ENCODE measurements at regions not wholly inside any gene's neighbourhood (a gene's known extent, or its start where the extent isn't known, plus 50 kb on each side); places are given as distances from the start of the nearest gene placed in this dataset.
"Not testable (repeated sequence)": the region's sequence is repeated elsewhere in the genome, so short reads cannot be mapped to it uniquely, and the experiment has no call there.

DNA sequence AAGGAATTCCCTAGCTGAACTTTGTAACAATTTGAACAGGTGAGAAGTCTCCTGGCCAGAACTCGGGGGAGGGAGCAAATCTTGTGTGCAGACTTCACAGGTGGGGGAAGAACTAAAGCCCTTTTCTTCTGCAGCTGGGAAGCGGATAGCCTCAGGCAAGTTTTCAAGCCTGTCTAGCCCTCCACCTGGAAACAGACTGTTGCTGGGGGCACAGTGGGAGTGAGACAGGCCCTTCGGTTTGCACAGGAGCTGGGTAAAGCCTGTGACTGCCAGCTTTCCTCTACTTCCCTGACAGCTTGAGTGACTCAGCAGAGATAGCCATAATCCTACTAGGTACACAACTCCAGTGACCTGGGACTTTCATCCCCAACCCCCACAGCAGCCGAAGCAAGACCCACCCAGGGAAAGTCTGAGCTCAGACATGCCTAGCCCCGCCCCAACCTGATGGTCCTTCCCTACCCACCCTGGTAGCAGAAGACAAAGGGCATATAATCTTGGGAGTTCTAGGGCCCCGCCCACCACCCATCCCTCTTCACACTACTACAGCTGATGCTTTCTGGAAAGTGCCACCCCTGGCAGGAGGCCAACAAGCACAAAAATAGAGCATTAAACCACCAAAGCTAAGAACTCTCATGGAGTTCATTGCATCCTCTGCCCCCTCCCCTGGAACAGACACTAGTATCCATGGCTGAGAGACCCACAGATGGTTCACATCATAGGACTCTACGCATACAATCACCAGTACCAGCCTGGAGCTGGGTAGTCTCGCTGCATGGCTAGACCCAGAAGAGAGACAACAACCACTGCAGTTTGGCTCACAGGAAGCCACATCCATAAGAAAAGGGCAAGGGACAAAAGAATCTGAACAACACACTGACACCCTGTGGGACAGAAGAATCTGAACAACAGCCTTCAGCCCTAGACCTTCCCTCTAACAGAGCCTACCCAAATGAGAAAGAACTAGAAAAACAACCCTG, 479.0 kb downstream of the RAP2B start:
- H3K27ac ChIP-seq = no peak overlapping the region
- no peaks in the 10 kb centered on the region for H3K36me3 ChIP-seq
- no peaks in the 10 kb centered on the region for H3K79me2 ChIP-seq (ENCODE audit: low read depth)
- no peak overlapping the region for H3K4me3 ChIP-seq
- no peak overlapping the region for H3K4me2 ChIP-seq
- H2AFZ ChIP-seq (replicated peaks) = peak overlapping the region; percentile 89
- no peaks in the 10 kb centered on the region for H3K9me3 Mint-ChIP-seq
- no peak for TF ChIP-seq EZH2 (IDR thresholded peaks at IDR 0.05)
- no peak for TF ChIP-seq EZH2phosphoT487 (IDR thresholded peaks at IDR 0.05)
- TF ChIP-seq, protein P1, sequence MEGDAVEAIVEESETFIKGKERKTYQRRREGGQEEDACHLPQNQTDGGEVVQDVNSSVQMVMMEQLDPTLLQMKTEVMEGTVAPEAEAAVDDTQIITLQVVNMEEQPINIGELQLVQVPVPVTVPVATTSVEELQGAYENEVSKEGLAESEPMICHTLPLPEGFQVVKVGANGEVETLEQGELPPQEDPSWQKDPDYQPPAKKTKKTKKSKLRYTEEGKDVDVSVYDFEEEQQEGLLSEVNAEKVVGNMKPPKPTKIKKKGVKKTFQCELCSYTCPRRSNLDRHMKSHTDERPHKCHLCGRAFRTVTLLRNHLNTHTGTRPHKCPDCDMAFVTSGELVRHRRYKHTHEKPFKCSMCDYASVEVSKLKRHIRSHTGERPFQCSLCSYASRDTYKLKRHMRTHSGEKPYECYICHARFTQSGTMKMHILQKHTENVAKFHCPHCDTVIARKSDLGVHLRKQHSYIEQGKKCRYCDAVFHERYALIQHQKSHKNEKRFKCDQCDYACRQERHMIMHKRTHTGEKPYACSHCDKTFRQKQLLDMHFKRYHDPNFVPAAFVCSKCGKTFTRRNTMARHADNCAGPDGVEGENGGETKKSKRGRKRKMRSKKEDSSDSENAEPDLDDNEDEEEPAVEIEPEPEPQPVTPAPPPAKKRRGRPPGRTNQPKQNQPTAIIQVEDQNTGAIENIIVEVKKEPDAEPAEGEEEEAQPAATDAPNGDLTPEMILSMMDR (IDR thresholded peaks at IDR 0.05) = no peak
- no peak overlapping the region for H3K27ac Mint-ChIP-seq
- H4K20me1 ChIP-seq (ENCODE audit: low read depth) = no peaks in the 10 kb centered on the region
- H3K9ac ChIP-seq = no peak overlapping the region
- no peaks in the 10 kb centered on the region for H3K9me3 ChIP-seq (ENCODE audit: low read depth)
- H3K4me1 Mint-ChIP-seq = peaks cover 3% of the 10 kb centered on the region
- no peak overlapping the region for H3K4me3 Mint-ChIP-seq
- H3K27me3 Mint-ChIP-seq (ENCODE audit: insufficient read depth, low read depth) = no peaks in the 10 kb centered on the region
- peak; percentile 2 for DNase-seq (ENCODE audit: low spot score)
- no peaks in the 10 kb centered on the region for H3K36me3 Mint-ChIP-seq
- H3K27me3 ChIP-seq = no peaks in the 10 kb centered on the region
- H3K4me1 ChIP-seq = peaks cover 9% of the 10 kb centered on the region
- peaks cover 6% of the 10 kb centered on the region for H3F3A ChIP-seq (ENCODE audit: low read depth)

DNA sequence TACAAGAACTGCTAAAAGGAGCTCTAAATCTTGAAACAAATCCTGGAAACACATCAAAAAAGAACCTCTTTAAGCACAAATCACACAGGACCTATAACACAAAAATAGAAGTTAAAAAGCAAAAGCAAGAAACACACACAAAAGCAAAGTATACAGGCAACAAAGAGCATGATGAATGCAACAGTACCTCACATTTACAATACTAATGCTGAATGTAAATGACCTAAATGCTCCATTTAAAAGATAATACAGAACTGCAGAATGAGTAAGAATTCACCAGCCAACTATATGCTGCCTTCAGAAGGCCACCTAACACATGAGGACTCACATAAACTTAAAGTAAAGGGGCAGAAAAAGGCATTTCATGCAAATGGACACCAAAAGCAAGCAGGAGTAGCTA, 478.6 kb upstream of the ARHGEF26 start:
- H4K20me1 ChIP-seq (ENCODE audit: low read depth); H3F3A ChIP-seq (ENCODE audit: low read depth); H3K27me3 ChIP-seq; H2AFZ ChIP-seq (replicated peaks); H3K36me3 Mint-ChIP-seq; H3K27ac Mint-ChIP-seq; H3K27ac ChIP-seq; H3K4me2 ChIP-seq; DNase-seq (ENCODE audit: low spot score); H3K4me1 Mint-ChIP-seq; H3K4me3 Mint-ChIP-seq; H3K4me3 ChIP-seq; H3K36me3 ChIP-seq; H3K9me3 ChIP-seq (ENCODE audit: low read depth); H3K9ac ChIP-seq; H3K79me2 ChIP-seq (ENCODE audit: low read depth); H3K27me3 Mint-ChIP-seq (ENCODE audit: insufficient read depth, low read depth); H3K9me3 Mint-ChIP-seq: not testable (repeated sequence)
- H3K4me1 ChIP-seq = peaks cover 11% of the 10 kb centered on the region

DNA sequence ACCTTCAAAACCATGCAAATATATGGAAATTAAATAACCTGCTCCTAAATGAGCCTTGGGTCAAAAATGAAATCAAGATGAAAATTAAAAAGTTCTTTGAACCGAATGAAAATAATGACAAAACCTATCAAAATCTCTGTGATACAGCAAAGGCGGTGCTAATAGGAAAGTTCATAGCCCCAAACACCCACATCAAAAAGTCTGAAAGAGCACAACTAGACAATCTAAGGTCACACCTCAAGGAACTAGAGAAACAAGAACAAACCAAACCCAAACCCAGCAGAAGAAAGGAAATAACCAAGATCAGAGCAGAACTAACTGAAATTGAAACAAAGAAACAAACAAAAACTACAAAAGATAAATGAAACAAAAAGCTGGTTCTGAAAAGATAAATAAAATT, 477.7 kb upstream of the ARHGEF26 start:
- H3F3A ChIP-seq (ENCODE audit: low read depth); H3K4me3 Mint-ChIP-seq; H3K36me3 Mint-ChIP-seq; H3K4me2 ChIP-seq; H2AFZ ChIP-seq (replicated peaks); H3K9ac ChIP-seq; H3K4me3 ChIP-seq; H4K20me1 ChIP-seq (ENCODE audit: low read depth); H3K4me1 Mint-ChIP-seq; H3K27ac ChIP-seq; H3K79me2 ChIP-seq (ENCODE audit: low read depth); H3K27ac Mint-ChIP-seq; H3K36me3 ChIP-seq; DNase-seq (ENCODE audit: low spot score); H3K27me3 Mint-ChIP-seq (ENCODE audit: insufficient read depth, low read depth); H3K9me3 Mint-ChIP-seq; H3K9me3 ChIP-seq (ENCODE audit: low read depth); H3K27me3 ChIP-seq: not testable (repeated sequence)
- peaks cover 18% of the 10 kb centered on the region for H3K4me1 ChIP-seq

DNA sequence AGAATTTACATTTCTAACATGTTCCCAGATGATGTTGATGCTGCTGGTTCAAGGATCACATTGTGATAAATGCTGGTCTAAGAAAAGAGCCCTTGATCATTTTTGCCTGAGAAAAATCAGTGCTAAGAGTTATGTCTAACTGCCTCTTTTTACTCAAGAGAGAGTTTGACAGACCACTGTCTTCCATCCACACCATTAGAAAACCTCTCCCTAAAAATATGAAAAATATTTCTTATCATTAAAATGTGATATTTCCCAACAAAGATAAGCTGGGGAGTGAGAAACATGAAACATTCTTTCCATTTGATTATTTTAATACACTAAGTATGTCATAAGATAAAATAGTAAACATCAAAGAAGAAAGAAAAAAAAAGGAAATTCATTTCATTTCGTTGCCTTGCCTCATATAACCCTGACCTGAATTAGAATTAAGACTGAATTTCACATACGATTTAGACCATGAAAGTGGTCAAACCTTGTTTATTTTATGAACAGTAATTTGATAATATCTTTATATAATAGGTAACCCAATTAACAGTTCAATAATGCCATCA, 471.8 kb upstream of the ARHGEF26 start:
- no peaks in the 10 kb centered on the region for H3K4me1 Mint-ChIP-seq
- H3F3A ChIP-seq (ENCODE audit: low read depth) = no peaks in the 10 kb centered on the region
- H2AFZ ChIP-seq (replicated peaks) = no peak overlapping the region
- no peak overlapping the region for H3K4me2 ChIP-seq
- H3K27me3 Mint-ChIP-seq (ENCODE audit: insufficient read depth, low read depth) = peaks cover 2% of the 10 kb centered on the region
- H3K9ac ChIP-seq = no peak overlapping the region
- no peak for DNase-seq (ENCODE audit: low spot score)
- no peaks in the 10 kb centered on the region for H4K20me1 ChIP-seq (ENCODE audit: low read depth)
- no peak overlapping the region for H3K4me3 Mint-ChIP-seq
- H3K27ac ChIP-seq = no peak overlapping the region
- no peaks in the 10 kb centered on the region for H3K36me3 ChIP-seq
- H3K27me3 ChIP-seq = no peaks in the 10 kb centered on the region
- no peaks in the 10 kb centered on the region for H3K9me3 ChIP-seq (ENCODE audit: low read depth)
- H3K36me3 Mint-ChIP-seq = no peaks in the 10 kb centered on the region
- no peaks in the 10 kb centered on the region for H3K79me2 ChIP-seq (ENCODE audit: low read depth)
- no peak overlapping the region for H3K4me3 ChIP-seq
- no peak overlapping the region for H3K27ac Mint-ChIP-seq
- H3K4me1 ChIP-seq = peaks cover 8% of the 10 kb centered on the region
- no peaks in the 10 kb centered on the region for H3K9me3 Mint-ChIP-seq
- TF ChIP-seq, protein P1 (IDR thresholded peaks at IDR 0.05) = no peak
- TF ChIP-seq EZH2phosphoT487 (IDR thresholded peaks at IDR 0.05) (no peak), EZH2 (IDR thresholded peaks at IDR 0.05) (no peak)
